ENCODE measurements at regions not wholly inside any gene's neighbourhood (a gene's known extent, or its start where the extent isn't known, plus 50 kb on each side); places are given as distances from the start of the nearest gene placed in this dataset.

- no peak for TF ChIP-seq POU5F1 (IDR thresholded peaks at IDR 0.05; ENCODE audit: borderline replicate concordance, low read depth, low read length, partially characterized antibody)
- TF ChIP-seq MED1 (CRISPR knock-in tag; IDR thresholded peaks at IDR 0.05; ENCODE audit: borderline replicate concordance) = no peak
Measured at GRCh38 chr17:77347544-77347943, 206.8 kb downstream of the SEC14L1 start (continued).

- no peak for FAIRE-seq
- H3K27me3 ChIP-seq (ENCODE audit: control insufficient read depth in 2 of 2, insufficient read depth in 2 of 2, low read length in 2 of 2) = no peaks in the 10 kb centered on the region
- BruUV-seq (replicated peaks) = no TSS peak
- CTCF ChIA-PET (ENCODE audit: low intra/inter-chr PET ratio) = no interaction called here
- H3K36me3 ChIP-seq (ENCODE audit: control insufficient read depth, insufficient read depth, low read length) = peaks cover 3% of the 10 kb centered on the region; the same call in 1 of the 3 replicates
- in situ Hi-C loops (cut with MboI) (no loop called here), intact Hi-C loops (cut with micrococcal nuclease) (no loop called here)
- no peaks in the 10 kb centered on the region for H3K9me1 ChIP-seq (ENCODE audit: control insufficient read depth, insufficient read depth, low read length)
- 0 out of 4 replicates have a peak overlapping the region, but pooled peaks of 1 of the 2 experiments have one; percentile 16 for H3K9ac ChIP-seq (ENCODE audit: insufficient read depth in 1 of 2, low read depth in 2 of 2, low read length in 2 of 2)
- WGBS (ENCODE audit: insufficient coverage, low coverage, missing lambda C conversion rate) = 72% methylated on average over 7 of the region's 12 CpGs
- H3K79me2 ChIP-seq (ENCODE audit: control insufficient read depth, insufficient read depth, low read length) = peaks cover 61% of the 10 kb centered on the region
- no peaks in the 10 kb centered on the region for H3K9me3 ChIP-seq (replicated peaks; ENCODE audit: control insufficient read depth, insufficient read depth, low read depth, low read length)
- no peak overlapping the region for H3K4me3 ChIP-seq
- ATAC-seq = no peak
- H2AFZ ChIP-seq (ENCODE audit: low read depth, low read length) = no peak overlapping the region
- DNase-seq (ENCODE audit: extremely low read depth in 1 of 4, low spot score in 3 of 4) = no peak
- H3K27ac ChIP-seq (ENCODE audit: extremely low read depth, low read depth, low read length) = no peak overlapping the region
- no peaks in the 10 kb centered on the region; the same call in 1 of the 2 replicates for H4K20me1 ChIP-seq (replicated peaks; ENCODE audit: control insufficient read depth, insufficient read depth, low read length)
- POLR2A ChIA-PET = interaction anchor here (1.2 kb wide), 1 partner anchor 9 kb away, joined by 9 read pairs; no protein-coding TSS in a partner anchor
- H3K4me1 ChIP-seq (replicated peaks in 1 of 2; ENCODE audit: control insufficient read depth in 2 of 2, insufficient read depth in 2 of 2, low read length in 2 of 2) = peaks cover 0 to 14% of the 10 kb centered on the region in 2 experiments; a peak in 2 of 5 replicates
- no peak overlapping the region for H3K4me2 ChIP-seq (ENCODE audit: insufficient read depth, low read length)
- TF ChIP-seq CEBPG (CRISPR knock-in tag; IDR thresholded peaks at IDR 0.05) (no peak), CEBPG (tag; conservative IDR thresholded peaks at IDR 0.05 in 1 of 2, IDR thresholded peaks at IDR 0.05 in 1 of 2) (no peak), POLR2H (tag; IDR thresholded peaks at IDR 0.05; ENCODE audit: low read depth) (no peak), IFI16 (CRISPR knock-in tag; IDR thresholded peaks at IDR 0.05) (no peak), ESRRA (IDR thresholded peaks at IDR 0.05; ENCODE audit: borderline replicate concordance, low read depth) (no peak), CREM (IDR thresholded peaks at IDR 0.05; ENCODE audit: low read depth) (no peak), ZNF431 (CRISPR knock-in tag; IDR thresholded peaks at IDR 0.05) (no peak), MCM7 (IDR thresholded peaks at IDR 0.05) (no peak), NRF1 (conservative IDR thresholded peaks at IDR 0.05 in 1 of 2, IDR thresholded peaks at IDR 0.05 in 1 of 2) (no peak), FOXJ2 (tag; IDR thresholded peaks at IDR 0.05) (no peak), THRA (IDR thresholded peaks at IDR 0.05) (no peak)
- TF ChIP-seq, protein P1, sequence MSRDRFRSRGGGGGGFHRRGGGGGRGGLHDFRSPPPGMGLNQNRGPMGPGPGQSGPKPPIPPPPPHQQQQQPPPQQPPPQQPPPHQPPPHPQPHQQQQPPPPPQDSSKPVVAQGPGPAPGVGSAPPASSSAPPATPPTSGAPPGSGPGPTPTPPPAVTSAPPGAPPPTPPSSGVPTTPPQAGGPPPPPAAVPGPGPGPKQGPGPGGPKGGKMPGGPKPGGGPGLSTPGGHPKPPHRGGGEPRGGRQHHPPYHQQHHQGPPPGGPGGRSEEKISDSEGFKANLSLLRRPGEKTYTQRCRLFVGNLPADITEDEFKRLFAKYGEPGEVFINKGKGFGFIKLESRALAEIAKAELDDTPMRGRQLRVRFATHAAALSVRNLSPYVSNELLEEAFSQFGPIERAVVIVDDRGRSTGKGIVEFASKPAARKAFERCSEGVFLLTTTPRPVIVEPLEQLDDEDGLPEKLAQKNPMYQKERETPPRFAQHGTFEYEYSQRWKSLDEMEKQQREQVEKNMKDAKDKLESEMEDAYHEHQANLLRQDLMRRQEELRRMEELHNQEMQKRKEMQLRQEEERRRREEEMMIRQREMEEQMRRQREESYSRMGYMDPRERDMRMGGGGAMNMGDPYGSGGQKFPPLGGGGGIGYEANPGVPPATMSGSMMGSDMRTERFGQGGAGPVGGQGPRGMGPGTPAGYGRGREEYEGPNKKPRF (IDR thresholded peaks at IDR 0.05; ENCODE audit: low read depth, low read length) = no peak
- TF ChIP-seq, protein P2, sequence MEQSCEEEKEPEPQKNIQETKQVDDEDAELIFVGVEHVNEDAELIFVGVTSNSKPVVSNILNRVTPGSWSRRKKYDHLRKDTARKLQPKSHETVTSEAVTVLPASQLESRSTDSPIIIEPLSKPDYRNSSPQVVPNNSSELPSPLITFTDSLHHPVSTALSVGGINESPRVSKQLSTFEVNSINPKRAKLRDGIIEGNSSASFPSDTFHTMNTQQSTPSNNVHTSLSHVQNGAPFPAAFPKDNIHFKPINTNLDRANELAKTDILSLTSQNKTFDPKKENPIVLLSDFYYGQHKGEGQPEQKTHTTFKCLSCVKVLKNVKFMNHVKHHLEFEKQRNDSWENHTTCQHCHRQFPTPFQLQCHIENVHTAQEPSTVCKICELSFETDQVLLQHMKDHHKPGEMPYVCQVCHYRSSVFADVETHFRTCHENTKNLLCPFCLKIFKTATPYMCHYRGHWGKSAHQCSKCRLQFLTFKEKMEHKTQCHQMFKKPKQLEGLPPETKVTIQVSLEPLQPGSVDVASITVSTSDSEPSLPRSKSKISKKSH (CRISPR knock-in tag; IDR thresholded peaks at IDR 0.05) = no peak
Measured at GRCh38 chr17:77349976-77350830, 209.4 kb downstream of the SEC14L1 start.
